GM18867 (cell line): ENCODE measurements at regions not wholly inside any gene's neighbourhood (a gene's known extent, or its start where the extent isn't known, plus 50 kb on each side); places are given as distances from the start of the nearest gene placed in this dataset.
A peak's percentile ranks its signal among the peaks of the same experiment; 100 is the strongest.

ENCODE experiments used
- ATAC-seq: cut with Tn5 transposase; IDR thresholded peaks from one replicate; pipeline ENCODE4 v1.9.1; 2021; ENCODE audit warnings: mild to moderate bottlenecking, moderate library complexity; ENCODE audit not compliant: unreplicated experiment

DNA sequence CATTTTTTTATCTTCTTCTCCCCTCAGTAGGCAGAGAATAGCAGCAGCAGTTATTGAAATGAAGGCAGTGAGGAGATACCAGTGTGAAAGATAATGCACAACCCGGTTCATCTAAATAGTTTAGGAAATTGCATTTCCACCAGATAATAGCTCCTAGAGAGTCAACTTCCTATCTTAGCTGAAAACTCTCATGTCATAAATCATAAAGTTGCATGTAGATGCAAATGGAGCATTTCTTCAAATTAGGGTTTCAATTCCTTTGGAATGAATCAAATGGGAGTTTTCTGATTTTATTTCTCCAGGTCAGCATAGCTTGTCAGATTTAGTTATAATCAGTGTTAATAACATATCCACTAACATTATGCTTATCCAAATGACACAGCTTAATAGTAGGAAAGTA is 335.3 kb downstream of the CNTNAP4 start:
- no peak for ATAC-seq

DNA sequence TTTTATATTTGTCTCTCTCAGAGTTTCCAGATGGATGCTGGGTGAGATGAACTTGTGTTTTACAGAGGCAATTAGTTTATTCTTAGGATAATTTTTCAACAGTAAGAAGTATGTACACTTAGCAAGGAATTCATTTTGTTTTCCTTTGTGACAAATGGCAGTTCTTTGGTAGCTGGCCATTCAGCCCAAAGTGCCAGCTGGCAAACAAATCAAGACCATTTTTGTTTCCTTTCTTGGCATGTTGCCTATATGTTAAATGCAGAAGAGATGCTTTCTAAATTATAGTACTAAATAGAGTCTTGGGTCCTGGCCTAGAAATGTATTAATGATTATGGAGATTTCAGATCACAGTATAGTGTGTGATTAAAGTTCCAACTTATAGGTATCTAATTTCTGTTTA is 337.1 kb downstream of the CNTNAP4 start:
- no peak for ATAC-seq

DNA sequence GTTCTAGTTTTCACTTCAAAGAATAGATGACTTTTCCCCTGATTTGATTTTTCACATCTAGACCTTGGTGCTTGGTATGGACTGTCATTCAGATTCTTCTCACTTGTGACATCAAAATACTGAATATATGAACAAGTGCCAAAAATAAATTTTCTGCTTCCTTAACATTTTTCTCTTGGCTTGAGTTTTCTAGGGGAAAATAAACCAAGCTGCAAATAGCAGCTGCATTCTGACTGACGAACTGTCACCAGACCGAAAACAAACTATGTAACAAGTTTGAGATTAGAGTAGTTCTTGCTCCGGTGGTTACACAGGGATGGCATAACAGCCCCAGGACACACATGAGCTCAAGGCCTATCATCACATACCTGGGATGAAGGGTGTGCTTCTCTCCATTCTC is 345.7 kb downstream of the CNTNAP4 start:
- ATAC-seq, result no peak

DNA sequence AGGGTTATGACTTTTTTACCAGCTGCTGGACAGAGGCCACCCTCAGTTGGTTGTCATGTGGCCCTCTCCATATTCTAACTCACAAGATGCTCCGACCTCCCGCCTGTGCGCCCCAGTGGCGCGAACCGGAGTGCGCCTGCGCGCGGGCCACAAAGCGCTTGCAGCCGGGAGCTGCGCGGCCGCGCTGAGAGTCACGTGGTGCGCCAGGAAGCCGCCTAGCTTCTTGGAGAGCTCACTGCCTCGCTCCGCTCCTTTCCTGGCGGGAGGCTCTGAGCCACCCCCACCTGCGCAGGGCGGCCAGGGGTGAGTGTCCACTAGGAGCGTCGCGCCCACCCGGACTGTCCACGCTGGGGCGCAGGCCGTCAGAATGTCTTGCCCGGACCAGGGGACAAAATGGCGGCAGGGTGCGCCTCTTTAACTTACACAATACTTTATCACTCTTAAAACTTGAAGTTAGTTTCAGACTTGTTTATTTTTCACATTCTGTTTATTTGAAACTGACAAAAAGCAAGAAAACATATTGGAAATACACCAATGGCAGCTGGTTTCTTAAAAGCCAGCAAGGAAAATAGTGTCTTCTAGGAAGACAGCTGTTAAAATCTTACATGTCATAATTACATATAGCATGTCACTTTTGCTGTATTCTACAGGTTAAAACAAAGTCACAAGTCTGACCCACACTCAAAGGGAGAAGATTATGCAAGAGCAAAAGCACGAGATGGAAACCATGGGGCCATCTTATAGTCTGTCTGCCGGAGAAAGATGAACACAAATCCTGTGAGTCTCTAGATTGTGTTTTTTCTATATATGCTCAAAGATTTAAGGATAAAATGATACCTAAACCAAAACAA is 357.9 kb downstream of the CNTNAP4 start:
- no peak for ATAC-seq

DNA sequence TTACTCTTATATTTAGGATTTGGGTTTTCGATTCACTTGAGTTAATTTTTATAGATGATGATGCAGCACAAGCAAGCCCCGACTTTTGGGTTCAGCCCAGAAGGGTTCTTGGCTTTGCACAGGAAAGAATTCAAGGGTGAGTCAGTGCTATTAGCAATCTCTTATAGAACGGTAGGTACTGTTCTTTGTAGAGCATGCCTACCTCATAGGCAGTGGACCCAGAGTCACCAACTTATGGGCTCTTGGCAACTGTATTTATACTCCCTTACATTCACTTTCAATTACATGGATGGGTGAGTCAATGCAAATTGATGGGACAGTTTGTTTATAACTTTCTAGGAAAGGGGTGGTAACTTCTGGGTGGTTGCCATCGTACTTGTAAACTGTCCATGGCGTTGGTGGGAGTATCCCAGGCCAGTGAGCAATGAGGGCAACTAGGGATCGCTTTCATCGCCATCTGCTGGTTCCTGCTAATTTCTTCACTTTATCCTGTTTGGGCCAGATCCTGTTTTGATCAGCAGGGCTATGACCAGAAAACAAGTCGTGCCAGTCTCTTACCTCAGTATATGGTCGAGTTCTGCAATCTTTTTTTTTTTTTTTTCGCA is 362.6 kb downstream of the CNTNAP4 start:
- ATAC-seq, result peak; percentile 84

DNA sequence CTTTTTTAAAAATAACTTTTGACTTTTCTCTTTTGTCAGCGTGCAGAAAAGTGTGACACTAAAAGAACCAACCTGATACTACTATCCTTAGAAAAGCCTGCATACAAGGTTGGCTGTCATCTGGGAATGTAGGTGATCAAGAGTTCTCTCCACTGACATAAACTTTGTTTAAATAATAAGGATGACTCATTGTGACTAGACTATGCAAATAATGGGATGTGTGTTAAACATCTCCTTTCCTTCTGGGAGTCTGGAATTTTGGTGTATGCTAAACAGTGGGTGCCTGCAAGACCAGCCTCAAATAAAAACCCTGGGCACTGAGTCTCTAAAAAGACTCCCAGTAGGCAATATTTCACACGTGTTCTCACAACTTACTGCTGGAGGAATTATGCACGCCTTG is 373.4 kb downstream of the CNTNAP4 start:
- no peak for ATAC-seq

DNA sequence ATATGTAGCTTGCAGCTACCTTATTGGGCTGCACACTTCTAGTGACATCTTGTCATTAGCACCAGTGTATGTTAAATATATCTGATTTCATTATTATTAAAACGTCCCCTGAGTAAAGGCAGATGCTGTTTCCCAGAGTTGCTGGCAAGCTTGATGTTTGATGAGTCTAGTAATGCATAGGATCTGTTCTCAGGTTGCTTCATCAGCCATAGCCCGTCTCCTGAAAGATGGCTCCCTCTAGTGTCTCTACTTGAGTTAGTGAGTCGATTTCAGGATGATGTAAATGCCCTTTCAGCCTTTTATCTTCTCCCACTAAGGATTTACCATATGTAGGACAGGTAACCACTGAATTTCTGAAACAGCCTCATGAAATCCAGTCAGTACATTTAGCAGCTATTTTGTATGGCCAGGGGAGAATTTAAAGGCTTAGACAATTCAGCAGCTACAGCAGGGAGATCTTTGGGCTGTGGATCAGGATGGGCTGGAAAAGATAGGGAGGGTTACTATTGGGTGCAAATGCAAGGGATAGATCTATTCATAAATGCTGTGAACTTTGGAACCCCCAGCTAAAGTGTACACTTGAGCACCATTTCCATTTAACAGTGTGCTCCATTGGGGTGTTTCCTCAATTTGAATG is 376.3 kb downstream of the CNTNAP4 start:
- ATAC-seq, result peak; percentile 91

DNA sequence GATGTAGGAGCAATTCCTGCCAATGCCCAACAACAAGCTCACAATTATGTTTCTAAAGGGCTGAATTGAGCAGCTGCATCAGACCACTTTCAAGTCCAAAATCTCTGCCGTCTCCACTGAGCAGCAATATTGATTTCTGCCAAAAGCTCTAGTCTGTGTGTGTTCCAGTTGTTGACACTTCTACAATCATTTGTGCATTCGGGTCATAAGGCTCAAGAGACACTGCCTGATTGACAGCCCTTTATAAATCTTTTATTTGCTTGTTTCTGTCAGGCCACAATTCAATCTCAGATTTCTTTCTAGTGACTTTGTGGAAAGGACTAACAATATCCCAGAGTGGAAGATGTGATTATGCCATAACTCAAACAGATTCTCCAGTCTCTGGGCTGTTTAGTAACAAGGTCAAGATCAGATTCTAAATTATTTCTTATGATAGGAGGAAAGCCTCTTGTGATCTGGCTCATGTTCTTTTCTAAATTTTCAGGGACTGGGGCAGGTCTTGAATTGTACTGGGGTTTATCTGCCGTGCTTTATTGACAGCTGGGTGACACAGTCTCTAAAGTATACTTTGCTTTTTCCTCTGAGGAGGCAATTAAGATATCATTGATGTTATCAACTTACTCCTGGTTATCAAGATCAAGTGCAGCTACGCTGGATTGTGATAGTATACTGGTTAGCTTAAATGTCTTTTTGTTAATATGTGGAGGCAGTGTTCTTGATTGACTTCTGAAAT is 377.1 kb downstream of the CNTNAP4 start:
- ATAC-seq, result no peak

DNA sequence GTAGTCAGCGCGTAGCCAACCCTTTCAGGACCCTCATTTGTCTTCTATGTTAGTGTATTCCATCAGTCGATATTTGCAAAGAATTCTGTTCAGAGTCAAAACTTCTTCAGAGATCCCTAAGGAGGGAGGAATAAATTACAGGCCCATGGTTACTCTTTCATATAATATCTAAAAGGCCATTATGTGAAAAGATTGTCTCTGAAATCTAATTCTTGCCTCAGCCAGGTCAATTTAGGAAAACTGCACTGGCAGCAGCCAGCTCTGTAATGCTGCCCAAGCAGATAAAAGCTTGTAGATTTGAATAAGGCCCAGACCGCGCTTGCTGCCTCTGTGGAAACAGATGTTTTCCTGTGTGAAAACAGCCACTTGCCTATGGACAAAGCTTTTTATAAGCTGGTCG is 379.8 kb downstream of the CNTNAP4 start:
- ATAC-seq, result no peak

DNA sequence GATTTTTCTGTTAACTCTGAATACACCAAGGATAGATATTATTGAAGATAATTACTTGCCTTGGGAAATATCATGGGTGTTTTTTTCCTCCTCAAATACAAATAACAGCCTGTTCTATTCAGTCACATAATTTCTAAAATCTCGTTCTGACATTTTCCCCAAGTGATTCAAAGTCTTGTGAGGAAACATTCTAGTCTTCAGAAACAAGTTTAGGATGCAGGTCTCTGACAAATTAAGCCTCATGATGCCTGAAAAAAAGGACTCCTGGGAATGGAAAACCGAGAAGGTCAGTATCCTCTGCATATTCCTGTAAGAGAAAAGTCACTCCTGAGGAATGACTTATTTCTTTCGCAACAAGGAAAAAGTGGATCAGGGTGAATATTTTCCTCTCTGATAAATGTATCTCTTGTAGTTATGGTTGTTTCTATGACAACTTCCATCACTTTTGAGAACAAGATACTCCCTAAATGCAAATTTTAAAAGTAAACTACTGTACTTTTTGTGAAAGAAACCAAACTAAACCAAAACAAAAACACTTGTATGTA is 384.6 kb downstream of the CNTNAP4 start:
- no peak for ATAC-seq

DNA sequence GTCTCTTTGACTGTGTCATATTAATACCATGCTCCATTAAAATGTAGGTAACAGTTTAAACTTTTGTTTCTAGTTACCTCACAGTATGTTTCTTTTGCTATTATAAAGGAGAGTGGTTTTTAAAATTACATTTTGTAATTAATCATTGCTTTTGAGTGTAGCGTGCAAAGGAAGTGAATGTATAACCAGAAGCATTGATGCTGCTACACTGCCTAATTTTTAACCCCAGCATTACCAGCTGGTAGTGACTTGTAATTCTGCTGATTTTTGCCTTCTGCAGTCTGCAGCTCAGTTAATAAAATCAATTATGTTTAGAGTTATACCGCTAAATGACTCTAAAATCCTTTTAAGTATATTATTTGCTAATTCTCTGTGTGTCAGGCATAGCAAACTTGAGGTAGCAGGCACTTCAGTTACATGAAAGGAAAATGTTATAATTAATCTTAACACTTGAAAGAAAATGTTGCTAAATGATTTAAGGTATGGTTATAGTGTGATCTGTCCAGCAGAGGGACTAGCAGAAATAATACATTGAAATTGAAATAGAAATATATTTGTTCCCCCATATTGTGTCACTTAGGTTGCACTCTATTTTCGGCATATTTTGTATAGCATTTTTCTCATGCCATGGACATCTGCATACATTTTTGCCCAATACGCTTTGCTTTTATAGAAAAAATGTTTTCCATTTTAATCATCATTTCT is 388.5 kb downstream of the CNTNAP4 start:
- no peak for ATAC-seq

DNA sequence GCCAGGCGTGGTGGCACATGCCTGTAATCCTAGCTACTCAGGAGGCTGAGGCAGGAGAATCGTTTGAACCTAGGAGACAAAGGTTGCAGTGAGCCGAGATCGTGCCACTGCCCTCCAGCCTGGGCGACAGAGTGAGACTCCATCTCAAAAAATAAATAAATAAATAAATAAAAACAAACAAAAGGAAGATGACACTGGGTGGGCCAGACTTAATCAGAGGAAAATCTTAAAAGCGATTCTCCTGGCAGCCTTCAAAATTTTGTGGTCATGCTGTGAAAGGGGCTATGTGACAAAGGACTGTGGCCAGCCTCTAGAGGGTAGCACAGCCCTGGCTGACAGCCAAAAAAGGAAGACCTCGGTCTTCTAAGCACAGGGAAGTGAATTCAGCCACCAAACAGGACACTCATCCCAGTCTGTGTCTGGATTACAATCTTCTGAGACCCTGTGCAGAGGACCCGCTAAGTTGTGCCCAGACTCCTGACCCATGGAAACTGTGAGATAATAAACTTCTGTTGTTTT is 391.1 kb downstream of the CNTNAP4 start:
- ATAC-seq, result no peak

DNA sequence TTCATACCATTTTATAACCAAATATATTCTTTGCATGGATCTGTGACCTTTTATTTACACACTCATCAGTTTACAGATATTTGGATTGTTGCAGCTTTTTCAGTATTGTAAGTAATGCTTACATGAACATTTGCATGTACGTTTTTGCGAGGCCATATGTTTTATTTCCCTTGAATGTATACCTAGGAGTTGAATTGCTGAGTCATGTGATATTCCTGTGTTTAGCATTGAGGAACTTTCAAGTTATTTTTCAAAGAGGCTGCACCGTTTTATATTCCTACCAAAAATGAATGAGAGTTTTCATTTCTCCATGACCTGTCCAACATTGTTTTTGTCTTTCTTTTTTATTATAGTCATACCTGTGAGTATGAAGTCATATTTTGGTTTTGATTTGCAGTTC is 392.1 kb downstream of the CNTNAP4 start:
- no peak for ATAC-seq

DNA sequence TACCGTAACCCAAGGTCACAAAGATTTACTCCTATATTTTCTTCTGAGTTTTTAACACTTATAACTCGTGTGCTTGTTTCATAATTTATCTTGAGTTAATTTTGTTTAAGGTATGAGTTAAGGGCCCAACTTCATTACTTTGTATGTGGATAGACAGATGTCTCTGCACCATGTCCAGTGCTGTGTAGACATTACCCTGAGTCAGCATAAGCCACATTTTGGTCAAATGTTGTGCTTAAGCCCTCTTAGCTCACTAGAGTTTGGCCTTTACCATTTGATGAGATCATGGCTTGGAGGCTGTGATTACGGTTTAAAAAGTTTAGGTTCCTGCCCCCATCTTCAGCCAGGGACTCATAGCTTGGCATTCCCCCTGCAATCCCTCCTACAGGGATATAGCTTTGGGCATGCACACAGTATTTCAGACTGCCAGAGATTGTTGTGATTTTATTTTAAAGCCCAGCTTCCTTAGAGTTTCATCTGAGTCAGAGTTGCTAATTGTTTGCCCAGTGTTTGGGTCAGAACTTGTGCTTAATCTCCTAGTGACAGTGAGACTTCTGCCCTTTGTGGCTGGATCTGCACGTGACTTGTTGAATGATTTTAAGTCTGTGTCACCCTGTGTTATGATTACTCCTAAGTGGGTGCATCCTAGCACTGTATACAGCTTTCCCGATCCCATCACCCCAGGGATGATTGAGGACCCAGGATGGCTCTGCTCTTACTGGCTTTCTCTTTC is 393.1 kb downstream of the CNTNAP4 start:
- no peak for ATAC-seq

DNA sequence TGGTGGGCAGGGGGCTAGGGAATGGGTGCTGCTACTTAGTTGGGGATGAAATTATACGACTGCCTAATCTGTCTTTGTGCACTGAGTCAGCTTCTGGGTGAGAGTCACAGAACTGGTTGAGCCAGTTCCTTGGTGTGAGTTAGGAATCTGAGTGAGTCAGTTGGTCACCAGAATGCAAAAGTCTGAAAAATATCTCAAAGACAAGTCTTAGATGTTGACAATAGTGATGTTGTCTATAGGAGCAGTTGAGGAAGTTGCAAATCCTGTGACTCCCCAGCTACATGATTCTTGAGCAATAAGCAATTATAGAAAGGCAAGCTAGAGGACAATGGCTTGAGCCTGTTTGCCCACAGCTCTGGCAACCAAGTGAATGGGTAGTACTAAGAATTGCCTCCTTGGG is 399.2 kb downstream of the CNTNAP4 start:
- no peak for ATAC-seq

DNA sequence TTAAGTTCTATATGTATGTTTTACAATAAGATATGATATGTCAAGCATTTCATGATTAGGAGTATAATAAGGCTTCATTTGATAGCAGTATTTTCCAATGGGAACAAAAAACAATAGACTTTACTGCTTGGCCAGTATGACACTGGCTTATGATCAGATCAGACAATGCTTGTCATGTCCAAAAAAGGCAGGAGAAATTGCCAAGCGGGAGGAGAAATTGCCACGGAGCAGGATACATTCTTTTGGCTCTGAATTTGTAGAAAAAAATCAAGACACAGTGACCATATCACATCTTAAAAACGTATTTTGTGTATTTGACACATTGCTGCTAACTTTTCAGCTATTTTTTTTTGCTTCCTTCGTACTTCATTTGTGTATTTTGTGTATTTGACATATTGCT is 404.1 kb downstream of the CNTNAP4 start:
- no peak for ATAC-seq

DNA sequence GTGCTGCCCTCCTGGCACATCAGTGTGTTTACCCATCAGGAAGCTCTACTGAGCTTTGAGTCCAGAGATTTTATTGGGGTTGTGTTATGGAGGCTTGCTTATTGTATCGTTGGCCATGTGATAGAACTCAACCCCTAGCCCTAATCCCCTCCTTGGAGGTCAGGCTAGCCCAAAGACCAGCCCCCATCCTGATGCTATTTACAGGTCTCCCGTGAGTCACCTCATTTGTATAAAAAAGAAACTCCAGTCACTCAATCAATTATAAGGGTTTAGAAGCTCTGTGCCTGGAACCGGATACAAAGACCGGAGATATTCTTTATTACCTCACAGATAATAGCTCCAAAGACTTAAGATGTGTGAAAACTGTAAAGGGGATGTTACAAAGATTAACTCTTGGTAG is 405.9 kb downstream of the CNTNAP4 start:
- no peak for ATAC-seq

DNA sequence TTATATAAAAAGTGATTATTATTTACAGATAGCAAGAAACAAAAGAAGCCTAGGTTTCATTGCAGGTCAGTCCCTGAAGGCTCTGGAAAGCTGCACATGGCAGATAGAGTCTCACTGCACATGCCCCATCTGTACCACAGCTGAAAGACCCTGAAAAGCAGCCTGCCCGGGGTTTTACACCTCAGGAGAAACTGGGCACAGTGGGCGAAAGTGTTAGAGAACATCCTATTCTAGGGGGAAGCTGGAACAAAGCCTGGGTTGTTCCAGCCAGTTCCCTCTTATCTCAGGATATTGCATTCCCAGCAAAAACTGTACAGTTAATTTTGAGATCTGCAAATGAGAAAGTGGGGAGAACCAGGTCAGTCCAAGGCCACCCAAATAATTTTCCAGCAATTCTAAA is 419.7 kb downstream of the CNTNAP4 start:
- ATAC-seq, result no peak

DNA sequence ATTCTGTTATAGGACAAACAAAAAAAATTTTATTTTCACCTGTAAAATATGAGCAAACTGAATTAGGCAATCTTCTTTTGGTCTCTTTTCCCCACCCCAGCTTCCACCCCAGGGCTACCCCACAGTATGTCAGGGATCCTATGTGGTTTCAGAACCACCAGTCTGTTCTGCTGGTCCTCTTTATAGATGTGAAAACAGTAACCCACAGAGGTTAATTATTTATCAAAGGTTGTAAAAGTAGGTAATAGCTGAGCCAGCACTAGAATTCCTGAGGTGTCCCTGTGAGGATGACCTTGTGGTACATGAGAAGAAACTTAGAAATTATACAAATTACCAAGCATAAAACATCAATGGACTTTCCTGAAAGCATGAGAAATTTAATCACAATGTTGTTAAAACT is 428.7 kb downstream of the CNTNAP4 start:
- no peak for ATAC-seq

DNA sequence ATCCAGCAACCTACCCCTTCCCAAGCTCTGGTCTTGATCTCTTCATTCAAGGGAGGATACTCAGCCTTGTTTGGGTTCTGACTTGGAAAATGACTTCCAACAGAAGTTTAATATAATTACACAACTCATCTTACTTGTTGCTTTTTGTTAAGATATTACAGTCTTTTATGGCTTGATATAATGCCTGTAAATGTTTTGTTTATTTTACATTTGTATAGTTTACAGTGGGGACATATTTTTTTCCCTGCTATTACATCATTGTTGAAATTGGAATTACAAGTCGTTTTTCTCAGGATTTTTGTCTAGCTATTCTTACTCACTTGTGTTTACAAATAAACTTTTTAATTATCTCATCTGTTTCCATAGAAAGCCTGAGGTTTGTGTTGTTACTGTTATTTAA is 436.0 kb downstream of the CNTNAP4 start:
- ATAC-seq, result no peak
